UCSD-AML1 (cell line): ENCODE measurements at regions not wholly inside any gene's neighbourhood (a gene's known extent, or its start where the extent isn't known, plus 50 kb on each side); places are given as distances from the start of the nearest gene placed in this dataset.
"Not testable (repeated sequence)": the region's sequence is repeated elsewhere in the genome, so short reads cannot be mapped to it uniquely, and the experiment has no call there.

Experiments
- DNase-seq: peaks from one replicate; lab custom pipeline; 2025; ENCODE audit not compliant: unreplicated experiment; lab: John Stamatoyannopoulos, UW

- no peak for DNase-seq
Measured at GRCh38 chr5:129163810-129164378, 69.3 kb downstream of the ISOC1 start.

GRCh38 chr5:129170050-129170449 lies 75.5 kb downstream of the ISOC1 start:
- no peak for DNase-seq

- no peak for DNase-seq
Measured at GRCh38 chr5:129171194-129171944, 76.8 kb downstream of the ISOC1 start.

- DNase-seq = no peak
Measured at GRCh38 chr5:129172580-129172979, 78.0 kb downstream of the ISOC1 start.

- DNase-seq = no peak
Measured at GRCh38 chr5:129173771-129174170, 79.2 kb downstream of the ISOC1 start.

- DNase-seq = no peak
Measured at GRCh38 chr5:129174480-129174879, 79.9 kb downstream of the ISOC1 start.

- no peak for DNase-seq
Measured at GRCh38 chr5:129177451-129177850, 82.9 kb downstream of the ISOC1 start.

GRCh38 chr5:129199308-129199707 lies 104.8 kb downstream of the ISOC1 start:
- no peak for DNase-seq

GRCh38 chr5:129204525-129204924 lies 110.0 kb downstream of the ISOC1 start:
- DNase-seq = no peak

- DNase-seq = peak; percentile 1
Measured at GRCh38 chr5:129216001-129216400, 121.5 kb downstream of the ISOC1 start.

- DNase-seq = no peak
Measured at GRCh38 chr5:129217179-129217578, 122.6 kb downstream of the ISOC1 start.

- DNase-seq = no peak
Measured at GRCh38 chr5:129223178-129223577, 128.6 kb downstream of the ISOC1 start.

- no peak for DNase-seq
Measured at GRCh38 chr5:129228577-129228976, 134.0 kb downstream of the ISOC1 start.

GRCh38 chr5:129241755-129242154 lies 147.2 kb downstream of the ISOC1 start:
- DNase-seq = no peak

- DNase-seq = no peak
Measured at GRCh38 chr5:129243039-129243438, 148.5 kb downstream of the ISOC1 start.

GRCh38 chr5:129244478-129244877 lies 149.9 kb downstream of the ISOC1 start:
- no peak for DNase-seq

GRCh38 chr5:129245489-129245888 lies 150.9 kb downstream of the ISOC1 start:
- DNase-seq = no peak

- no peak for DNase-seq
Measured at GRCh38 chr5:129246088-129246487, 151.5 kb downstream of the ISOC1 start.

- no peak for DNase-seq
Measured at GRCh38 chr5:129249886-129250285, 155.3 kb downstream of the ISOC1 start.

- DNase-seq = no peak
Measured at GRCh38 chr5:129271308-129271707, 176.8 kb downstream of the ISOC1 start.

GRCh38 chr5:129284010-129284409 lies 176.1 kb upstream of the ADAMTS19 start:
- DNase-seq = no peak

- not testable (repeated sequence) for DNase-seq
Measured at GRCh38 chr5:129294216-129294615, 165.9 kb upstream of the ADAMTS19 start.

GRCh38 chr5:129306725-129307124 lies 153.4 kb upstream of the ADAMTS19 start:
- no peak for DNase-seq
